ENCODE measurements at regions not wholly inside any gene's neighbourhood (a gene's known extent, or its start where the extent isn't known, plus 50 kb on each side); places are given as distances from the start of the nearest gene placed in this dataset.

- no peaks in the 10 kb centered on the region for H3K4me1 ChIP-seq (ENCODE audit: insufficient read depth, low read length)
- no peak overlapping the region for H2BK20ac ChIP-seq (ENCODE audit: low read depth, low read length, poor library complexity, severe bottlenecking)
- no peak overlapping the region for H3K56ac ChIP-seq (ENCODE audit: insufficient read length, low read depth, low read length)
- H3T11ph ChIP-seq (ENCODE audit: low read length), result no peak overlapping the region
- no peak overlapping the region for H2AFZ ChIP-seq (ENCODE audit: low read length)
- H4K8ac ChIP-seq (replicated peaks; ENCODE audit: insufficient read length, low read depth, low read length), result no peak overlapping the region
- no peak overlapping the region for H3K27ac ChIP-seq (ENCODE audit: insufficient read length, low read depth, low read length)
- no peak overlapping the region for H2BK15ac ChIP-seq (ENCODE audit: low read depth, low read length)
- H3K4ac ChIP-seq (ENCODE audit: low read depth, low read length), result no peak overlapping the region
- no peaks in the 10 kb centered on the region for H3K23me2 ChIP-seq (ENCODE audit: insufficient read length, low read depth, low read length, poor library complexity, severe bottlenecking)
- H3K27ac Mint-ChIP-seq, result no peak overlapping the region
- no peak overlapping the region for H3K18ac ChIP-seq (ENCODE audit: insufficient read length, low read depth, low read length)
- no peak for TF ChIP-seq CTCF (conservative IDR thresholded peaks at IDR 0.05)
- no peak overlapping the region for H2BK5ac ChIP-seq (ENCODE audit: insufficient read length, low read length)
- no peaks in the 10 kb centered on the region for H3K36me3 Mint-ChIP-seq (ENCODE audit: insufficient read depth in 1 of 3, low read depth in 3 of 3)
- H3K79me1 ChIP-seq (ENCODE audit: insufficient read depth, low read depth, low read length, poor library complexity, severe bottlenecking), result no peaks in the 10 kb centered on the region
- H3K4me1 Mint-ChIP-seq, result no peaks in the 10 kb centered on the region
- H3K4me3 Mint-ChIP-seq, result no peak overlapping the region
- no peak overlapping the region for H3K23ac ChIP-seq (ENCODE audit: insufficient read length, low read depth, low read length)
- WGBS (ENCODE audit: extremely low coverage, insufficient read length, low lambda C conversion rate), result no CpG with 5 or more reads among the region's 5 CpGs
- H2AK5ac ChIP-seq (ENCODE audit: insufficient read length, low read length), result no peak overlapping the region
- H3K4me2 ChIP-seq (ENCODE audit: insufficient read depth, insufficient read length, low read length), result no peak overlapping the region
- no peak overlapping the region for H4K5ac ChIP-seq (ENCODE audit: insufficient read length, low read depth, low read length)
- no peaks in the 10 kb centered on the region; a peak in 1 of 5 replicates for H3K9me3 Mint-ChIP-seq
- no peaks in the 10 kb centered on the region for H3K9me3 ChIP-seq (ENCODE audit: control insufficient read depth, low read depth, low read length)
- peaks cover 7% of the 10 kb centered on the region for H3K27me3 Mint-ChIP-seq (ENCODE audit: low read depth)
- no peak overlapping the region for H2BK12ac ChIP-seq (ENCODE audit: insufficient read length, low read depth, low read length)
- no peaks in the 10 kb centered on the region for H3K79me2 ChIP-seq (ENCODE audit: insufficient read depth, low read length)
- DNase-seq, result no peak
- H2BK120ac ChIP-seq (ENCODE audit: low read depth, low read length, poor library complexity, severe bottlenecking), result no peak overlapping the region
- H4K20me1 ChIP-seq (ENCODE audit: control insufficient read depth, insufficient read depth, insufficient read length), result no peaks in the 10 kb centered on the region
- no peak overlapping the region for H4K91ac ChIP-seq (ENCODE audit: insufficient read length, low read depth, low read length)
- H3K9ac ChIP-seq (ENCODE audit: extremely low read depth, insufficient read length, low read length), result no peak overlapping the region
- H3K27me3 ChIP-seq (ENCODE audit: insufficient read depth, low read length), result no peaks in the 10 kb centered on the region
- H3K14ac ChIP-seq (ENCODE audit: insufficient read depth, low read length), result no peak overlapping the region
These were observed 177.6 kb downstream of the JCAD start for GRCh38 chr10:29881811-29882210.
